Activated T-cell treated with anti-CD3 and anti-CD28 coated beads, Interleukin-2, amount 50 U/mL, for 4 hours (primary cell): ENCODE measurements at regions not wholly inside any gene's neighbourhood (a gene's known extent, or its start where the extent isn't known, plus 50 kb on each side); places are given as distances from the start of the nearest gene placed in this dataset.

Source experiments
- ATAC-seq, 2 donors: fragments of 200-7000 bp; cut with Tn5 transposase; one replicate each; pipeline ENCODE4 v1.10.0; 2021
- DNase-seq: peaks from one replicate; pipeline ENCODE4 v3.0.0-alpha.2; 2020
- H3K27me3 Mint-ChIP-seq: one replicate; pipeline ENCODE4 v1.8.0; 2021; ENCODE audit warnings: low read depth, mixed read lengths
- H3K36me3 Mint-ChIP-seq: one replicate; pipeline ENCODE4 v1.8.0; 2022; ENCODE audit warnings: mixed read lengths; ENCODE audit not compliant: insufficient read depth
- H3K4me1 Mint-ChIP-seq: one replicate; pipeline ENCODE4 v1.8.0; 2021; ENCODE audit warnings: low read depth, mixed read lengths
- H3K4me3 Mint-ChIP-seq: one replicate; pipeline ENCODE4 v1.8.0; 2021; ENCODE audit warnings: mild to moderate bottlenecking, moderate library complexity, mixed read lengths
- H3K9me3 Mint-ChIP-seq: one replicate; pipeline ENCODE4 v1.8.0; 2021; ENCODE audit warnings: mixed read lengths

DNA sequence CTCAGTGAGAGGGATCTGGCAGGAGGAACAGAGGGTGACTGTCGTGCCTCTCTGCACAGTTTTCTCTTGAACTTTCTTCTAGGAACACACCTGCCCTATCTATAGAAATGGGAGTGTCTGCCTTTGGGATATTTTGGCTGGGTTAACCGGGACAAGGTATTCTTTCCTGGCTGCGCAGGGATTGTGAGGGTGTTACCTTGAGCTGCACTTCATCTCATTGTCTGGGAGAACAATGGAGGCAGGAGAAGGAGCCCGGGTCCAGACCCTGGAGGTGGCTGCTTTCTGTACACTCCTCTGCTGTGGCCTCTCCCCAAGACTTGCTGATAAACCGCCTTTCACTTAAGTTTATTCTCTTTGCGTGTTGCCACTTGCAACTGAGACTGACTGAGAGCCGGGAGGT is 192.8 kb downstream of the TBXT start:
- Mint-ChIP-seq H3K9me3 (no peaks in the 10 kb centered on the region), H3K27me3 (peaks cover 2% of the 10 kb centered on the region), H3K4me3 (no peak overlapping the region), H3K4me1 (no peaks in the 10 kb centered on the region), H3K36me3 (no peaks in the 10 kb centered on the region)
- no peak for DNase-seq
- ATAC-seq = no peak

- Mint-ChIP-seq H3K27me3 (peaks cover 2% of the 10 kb centered on the region), H3K4me3 (no peak overlapping the region), H3K4me1 (no peaks in the 10 kb centered on the region), H3K9me3 (no peaks in the 10 kb centered on the region), H3K36me3 (no peaks in the 10 kb centered on the region)
- ATAC-seq (no peak), DNase-seq (no peak)
Observed at GRCh38 chr6:165973473-165973872, 194.2 kb downstream of the TBXT start.

DNA sequence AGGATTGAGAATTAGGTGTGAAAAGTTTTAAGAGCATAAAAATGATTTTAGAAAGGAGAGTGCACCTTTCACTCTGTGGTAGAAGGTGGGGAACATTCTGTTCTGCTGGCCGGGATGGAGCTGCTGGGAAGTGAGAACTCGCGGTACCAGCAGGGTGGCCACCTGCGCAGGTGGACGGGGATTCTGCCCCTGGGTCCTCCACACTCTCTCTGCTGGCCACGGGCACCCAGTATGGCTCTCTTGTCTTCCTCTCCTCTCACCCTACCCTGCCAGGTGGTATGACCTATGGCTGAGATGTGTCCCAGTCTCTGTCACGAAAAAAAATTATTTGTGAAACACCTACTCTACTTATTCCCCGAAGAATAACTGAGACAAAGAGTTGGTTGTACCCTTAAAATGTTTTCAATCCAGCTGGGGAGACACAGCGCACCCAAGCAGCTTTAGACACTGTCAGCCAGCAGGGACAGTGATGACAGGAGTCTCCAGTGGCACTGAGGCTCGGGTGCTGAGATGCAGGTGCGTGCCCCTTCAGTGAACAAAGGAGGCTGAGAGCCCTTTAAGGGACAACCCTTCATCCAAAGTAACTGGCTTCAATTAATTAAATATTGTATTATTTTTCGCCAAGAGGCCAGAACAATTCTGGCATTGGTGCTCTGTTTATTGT is 195.4 kb downstream of the TBXT start:
- Mint-ChIP-seq H3K4me1 (no peaks in the 10 kb centered on the region), H3K9me3 (no peaks in the 10 kb centered on the region), H3K27me3 (peaks cover 2% of the 10 kb centered on the region), H3K36me3 (no peaks in the 10 kb centered on the region), H3K4me3 (no peak overlapping the region)
- DNase-seq = no peak
- ATAC-seq = no peak

DNA sequence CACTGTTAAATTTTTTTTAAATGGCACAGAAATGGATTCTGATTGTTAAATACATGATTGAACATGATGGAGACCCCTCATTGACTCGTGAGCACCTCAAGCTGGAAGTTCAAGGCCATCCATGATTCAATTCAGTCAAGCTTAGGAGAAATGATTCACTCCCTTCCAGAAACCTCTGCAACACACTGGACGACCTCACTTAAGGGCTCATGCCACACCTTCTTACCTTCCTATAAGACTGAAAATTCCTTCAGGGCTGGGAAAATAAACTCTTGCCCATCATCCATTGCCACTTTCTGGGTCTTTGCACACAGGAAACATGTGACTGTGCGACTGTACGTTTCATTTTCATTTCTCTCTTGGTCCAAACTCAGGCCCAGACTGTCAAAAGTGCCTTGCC is 196.4 kb downstream of the TBXT start:
- H3K9me3 Mint-ChIP-seq = no peaks in the 10 kb centered on the region
- no peaks in the 10 kb centered on the region for H3K36me3 Mint-ChIP-seq

DNA sequence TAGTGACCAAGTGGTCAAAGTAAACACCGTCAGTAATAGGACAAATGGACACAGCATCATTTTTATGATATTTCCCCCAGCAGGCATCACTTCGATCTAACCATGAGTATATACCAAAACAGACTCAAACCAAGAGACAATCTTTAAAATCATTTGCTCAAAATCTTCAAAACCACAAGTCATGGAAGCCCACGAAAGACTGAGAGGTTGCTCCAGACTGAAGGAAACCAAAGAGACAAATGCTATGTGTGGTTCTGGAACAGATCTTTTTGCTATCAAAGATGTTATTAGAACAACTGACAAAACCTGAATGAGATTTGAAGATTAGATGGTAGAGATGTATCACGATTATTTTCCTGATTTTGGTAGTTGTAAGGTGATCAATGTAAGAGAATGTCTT is 197.7 kb downstream of the TBXT start:
- Mint-ChIP-seq H3K4me3 (no peak overlapping the region), H3K9me3 (no peaks in the 10 kb centered on the region), H3K36me3 (no peaks in the 10 kb centered on the region), H3K27me3 (peaks cover 12% of the 10 kb centered on the region), H3K4me1 (no peaks in the 10 kb centered on the region)
- no peak for ATAC-seq
- no peak for DNase-seq

More for the DNA sequence above, 196.4 kb downstream of the TBXT start:
- peaks cover 2% of the 10 kb centered on the region for H3K27me3 Mint-ChIP-seq
- DNase-seq = no peak
- no peak for ATAC-seq
- H3K4me3 Mint-ChIP-seq = no peak overlapping the region
- no peaks in the 10 kb centered on the region for H3K4me1 Mint-ChIP-seq

- Mint-ChIP-seq H3K4me1 (no peaks in the 10 kb centered on the region), H3K4me3 (no peak overlapping the region), H3K27me3 (peaks cover 13% of the 10 kb centered on the region), H3K36me3 (no peaks in the 10 kb centered on the region), H3K9me3 (no peaks in the 10 kb centered on the region)
- DNase-seq (no peak), ATAC-seq (no peak)
Observed at GRCh38 chr6:165969184-165969583, 198.5 kb downstream of the TBXT start.

GRCh38 chr6:165968408-165968807 is 199.2 kb downstream of the TBXT start:
- Mint-ChIP-seq H3K27me3 (peaks cover 13% of the 10 kb centered on the region), H3K36me3 (no peaks in the 10 kb centered on the region), H3K9me3 (no peaks in the 10 kb centered on the region), H3K4me1 (no peaks in the 10 kb centered on the region), H3K4me3 (no peak overlapping the region)
- no peak for ATAC-seq
- no peak for DNase-seq

GRCh38 chr6:165967810-165968407 is 199.7 kb downstream of the TBXT start:
- Mint-ChIP-seq H3K4me1 (no peaks in the 10 kb centered on the region), H3K4me3 (no peak overlapping the region), H3K27me3 (peaks cover 13% of the 10 kb centered on the region), H3K36me3 (no peaks in the 10 kb centered on the region), H3K9me3 (no peaks in the 10 kb centered on the region)
- DNase-seq (no peak), ATAC-seq (no peak)

- Mint-ChIP-seq H3K4me1 (no peaks in the 10 kb centered on the region), H3K4me3 (no peak overlapping the region), H3K36me3 (no peaks in the 10 kb centered on the region), H3K27me3 (peaks cover 14% of the 10 kb centered on the region), H3K9me3 (no peaks in the 10 kb centered on the region)
- no peak for ATAC-seq
- no peak for DNase-seq
Observed at GRCh38 chr6:165963750-165964149, 203.9 kb downstream of the TBXT start.

DNA sequence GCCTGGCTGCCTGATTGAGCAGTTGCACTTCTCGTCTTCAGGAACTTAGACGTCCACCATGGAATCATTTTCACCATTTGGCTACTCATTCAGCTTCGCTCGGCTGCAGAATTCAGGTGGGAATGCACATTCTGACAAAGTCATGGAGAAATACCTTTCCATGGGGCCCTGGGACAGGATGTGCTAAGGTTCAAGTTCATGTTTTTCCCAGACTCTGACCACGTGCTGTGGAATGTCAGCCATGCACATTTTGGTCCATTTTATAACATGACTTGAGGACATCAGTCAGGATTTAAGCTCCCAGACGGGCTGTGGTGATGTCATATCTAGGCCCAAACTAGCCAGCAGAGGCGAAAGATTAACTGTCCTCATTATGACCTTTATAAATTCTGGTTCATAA is 205.3 kb downstream of the TBXT start:
- H3K4me3 Mint-ChIP-seq = no peak overlapping the region
- H3K27me3 Mint-ChIP-seq = peaks cover 14% of the 10 kb centered on the region
- no peaks in the 10 kb centered on the region for H3K36me3 Mint-ChIP-seq

GRCh38 chr6:165961233-165961632 is 206.4 kb downstream of the TBXT start:
- H3K4me1 Mint-ChIP-seq = no peaks in the 10 kb centered on the region

More for the DNA sequence above, 205.3 kb downstream of the TBXT start:
- Mint-ChIP-seq H3K4me1 (no peaks in the 10 kb centered on the region), H3K9me3 (no peaks in the 10 kb centered on the region)
- no peak for DNase-seq
- ATAC-seq = no peak

DNA sequence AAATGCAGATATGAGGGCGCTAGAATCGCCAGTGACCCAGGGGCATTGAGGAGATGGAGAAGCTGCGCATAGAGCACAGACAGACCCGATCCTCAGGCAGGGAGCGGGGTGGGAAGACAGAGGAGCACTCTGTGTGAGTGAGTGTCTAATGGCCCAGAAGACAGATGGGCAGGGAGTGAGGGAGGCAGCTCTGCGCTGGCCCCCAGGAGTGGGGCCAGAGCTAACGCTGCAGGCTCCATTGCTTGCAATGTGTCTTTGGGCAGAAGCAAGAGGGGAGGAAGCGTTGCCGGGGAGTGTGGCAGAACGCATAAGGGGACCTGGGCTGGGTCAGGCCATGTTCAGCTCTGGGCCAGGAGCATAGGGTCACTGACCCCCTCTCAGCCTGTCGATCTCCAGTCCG is 207.0 kb downstream of the TBXT start:
- Mint-ChIP-seq H3K4me1 (no peaks in the 10 kb centered on the region), H3K27me3 (peaks cover 11% of the 10 kb centered on the region), H3K9me3 (no peaks in the 10 kb centered on the region), H3K36me3 (no peaks in the 10 kb centered on the region), H3K4me3 (no peak overlapping the region)
- ATAC-seq (no peak), DNase-seq (no peak)

More at GRCh38 chr6:165961233-165961632, 206.4 kb downstream of the TBXT start:
- Mint-ChIP-seq H3K36me3 (no peaks in the 10 kb centered on the region), H3K4me3 (no peak overlapping the region), H3K27me3 (peaks cover 14% of the 10 kb centered on the region), H3K9me3 (no peaks in the 10 kb centered on the region)
- DNase-seq (no peak), ATAC-seq (no peak)

DNA sequence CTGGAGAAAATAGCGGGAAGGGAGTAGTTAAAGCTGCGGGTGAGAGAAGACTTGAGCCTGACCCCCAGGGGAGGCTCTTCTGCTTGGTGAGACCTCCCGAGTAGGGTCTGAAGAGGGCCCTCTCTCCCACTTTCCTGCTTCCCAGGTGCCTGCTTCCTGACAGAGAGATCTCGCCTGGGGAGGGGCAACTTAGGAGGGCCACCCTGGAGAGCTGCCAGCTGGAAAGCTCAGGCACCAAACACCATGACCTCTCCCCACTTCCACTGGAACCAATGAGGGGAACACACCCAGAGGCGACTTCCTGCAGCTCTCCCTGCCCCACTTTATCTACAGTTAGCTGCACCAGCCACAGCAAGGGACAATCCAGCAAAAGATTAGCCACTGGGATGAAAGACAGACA is 208.0 kb downstream of the TBXT start:
- ATAC-seq (no peak), DNase-seq (no peak)
- H3K4me3 Mint-ChIP-seq = no peak overlapping the region
- no peaks in the 10 kb centered on the region for H3K36me3 Mint-ChIP-seq
- H3K9me3 Mint-ChIP-seq = no peaks in the 10 kb centered on the region
- H3K4me1 Mint-ChIP-seq = no peaks in the 10 kb centered on the region
- H3K27me3 Mint-ChIP-seq = peaks cover 6% of the 10 kb centered on the region

DNA sequence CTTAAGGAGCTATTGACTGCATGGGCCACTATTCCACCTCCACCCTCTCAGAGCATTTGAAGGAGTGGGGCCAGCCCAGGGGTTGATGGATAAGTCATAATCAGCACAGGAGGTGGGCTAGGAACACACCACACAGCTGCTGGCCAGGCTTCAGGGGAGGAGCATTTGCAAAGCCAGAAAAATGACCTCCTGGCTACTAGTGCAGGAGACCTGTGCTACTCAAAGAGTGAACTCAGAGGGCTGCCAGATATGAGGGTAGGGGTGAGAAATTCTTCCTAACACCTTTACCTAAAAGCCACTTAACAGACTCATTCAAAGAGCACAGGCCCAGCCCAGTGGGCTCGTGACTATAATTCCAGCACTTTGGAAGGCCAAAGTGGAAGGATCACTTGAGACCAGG is 210.8 kb downstream of the TBXT start:
- no peak overlapping the region for H3K4me3 Mint-ChIP-seq
- DNase-seq (no peak), ATAC-seq (no peak)
- no peaks in the 10 kb centered on the region for H3K9me3 Mint-ChIP-seq
- peaks cover 6% of the 10 kb centered on the region for H3K27me3 Mint-ChIP-seq
- H3K4me1 Mint-ChIP-seq = no peaks in the 10 kb centered on the region
- H3K36me3 Mint-ChIP-seq = no peaks in the 10 kb centered on the region

GRCh38 chr6:165952514-165952913 is 215.1 kb downstream of the TBXT start:
- Mint-ChIP-seq H3K9me3 (no peaks in the 10 kb centered on the region), H3K36me3 (no peaks in the 10 kb centered on the region), H3K4me3 (no peak overlapping the region), H3K4me1 (no peaks in the 10 kb centered on the region), H3K27me3 (peaks cover 10% of the 10 kb centered on the region)
- DNase-seq (no peak), ATAC-seq (no peak)
